HL-60 (cell line): ENCODE measurements at regions not wholly inside any gene's neighbourhood (a gene's known extent, or its start where the extent isn't known, plus 50 kb on each side); places are given as distances from the start of the nearest gene placed in this dataset.
"Not testable (repeated sequence)": the region's sequence is repeated elsewhere in the genome, so short reads cannot be mapped to it uniquely, and the experiment has no call there.

Experiments used
- CTCF ChIP-seq: IDR thresholded peaks from one replicate; pipeline ENCODE4 v1.5.1; 2011; ENCODE audit warnings: low read length, control low read depth, inconsistent platforms; ENCODE audit not compliant: insufficient read depth
- GABPA ChIP-seq: IDR thresholded peaks from 2 replicates; pipeline ENCODE4 v1.6.1; 2012; ENCODE audit warnings: low read depth
- POLR2AphosphoS5 ChIP-seq: IDR thresholded peaks from 2 replicates; pipeline ENCODE4 v1.6.1; 2012; ENCODE audit warnings: low read depth
- REST ChIP-seq: IDR thresholded peaks from 2 replicates; pipeline ENCODE4 v1.6.1; 2012; ENCODE audit warnings: low read depth; ENCODE audit not compliant: insufficient replicate concordance

DNA sequence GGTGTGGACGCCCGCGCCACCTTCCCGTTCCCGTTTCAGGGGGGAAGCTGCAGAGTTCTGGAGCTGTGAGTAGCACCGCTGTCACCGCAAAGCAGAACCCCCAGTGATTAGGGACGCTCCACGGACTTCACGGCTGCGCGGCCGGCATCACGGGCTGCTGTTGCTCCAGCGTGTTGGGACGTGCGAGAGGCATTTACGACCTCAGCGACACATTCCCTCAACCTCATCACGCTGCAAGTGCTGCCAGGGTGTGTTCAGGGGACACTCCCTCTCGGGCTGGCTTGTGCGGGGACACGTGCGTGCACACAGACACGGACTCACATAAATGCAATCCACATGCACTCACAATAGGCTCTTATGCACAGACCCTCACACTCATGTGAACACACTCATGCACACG lies 187.9 kb downstream of the NPIPB11 start:
- TF ChIP-seq GABPA, CTCF, REST, POLR2AphosphoS5: not testable (repeated sequence)
